HCT116 (cell line): ENCODE measurements at regions not wholly inside any gene's neighbourhood (a gene's known extent, or its start where the extent isn't known, plus 50 kb on each side); places are given as distances from the start of the nearest gene placed in this dataset.

Experiments used
- EZH2 ChIP-seq: fragments of 200-600 bp; sonication (generic); IDR thresholded peaks from 2 replicates; pipeline ENCODE4 v1.6.1; 2017; ENCODE audit warnings: antibody characterized with exemption, mixed run types
- POLR2A ChIP-seq: IDR thresholded peaks from 2 replicates; pipeline ENCODE4 v1.7.0; 2011; ENCODE audit warnings: borderline replicate concordance; ENCODE audit not compliant: insufficient read depth, insufficient read length; ENCODE audit errors: extremely low read depth
- POLR2AphosphoS5 ChIP-seq: IDR thresholded peaks from 2 replicates; pipeline ENCODE4 v1.6.1; 2011; ENCODE audit warnings: mild to moderate bottlenecking, low read depth, low read length, moderate library complexity
- SIN3A ChIP-seq: IDR thresholded peaks from 2 replicates; pipeline ENCODE4 v1.6.1; 2012; ENCODE audit warnings: low read depth
- SRF ChIP-seq: IDR thresholded peaks from 2 replicates; pipeline ENCODE4 v1.6.1; 2012; ENCODE audit warnings: low read depth
- TCF7L2 ChIP-seq: IDR thresholded peaks from 2 replicates; pipeline ENCODE4 v1.7.0; 2011; ENCODE audit warnings: borderline replicate concordance, inconsistent platforms; ENCODE audit not compliant: insufficient read depth, insufficient read length; ENCODE audit errors: extremely low read depth
- YY1 ChIP-seq: IDR thresholded peaks from 2 replicates; pipeline ENCODE4 v1.6.1; 2011; ENCODE audit warnings: low read length, low read depth, moderate library complexity, mild to moderate bottlenecking; ENCODE audit not compliant: insufficient replicate concordance; ENCODE audit errors: extremely low read depth
- ZNF274 ChIP-seq: fragments of 200-500 bp; sonication (Bioruptor generic); IDR thresholded peaks from 2 replicates; pipeline ENCODE4 v1.6.1; 2014; ENCODE audit warnings: mild to moderate bottlenecking, low read depth, low read length, inconsistent platforms
- TF ChIP-seq, protein P1 (sequence below), 3 experiments: fragments of 200-600 bp in 1 of 3; sonication (generic) in 1 of 3; IDR thresholded peaks in 2 of 3; conservative IDR thresholded peaks in 1 of 3; 2 replicates each; pipeline ENCODE4 v1.5.1; 2012 to 2017; ENCODE audit warnings: low read depth in 2 of 3, low read length in 2 of 3, antibody characterized with exemption in 1 of 3, borderline replicate concordance in 1 of 3, control low read depth in 1 of 3, mild to moderate bottlenecking in 1 of 3, mixed read lengths in 1 of 3, mixed run types in 1 of 3, moderate library complexity in 1 of 3; ENCODE audit not compliant: insufficient read depth in 1 of 3
- TF ChIP-seq, protein P2 (sequence below): IDR thresholded peaks from 2 replicates; pipeline ENCODE4 v1.6.1; 2012; ENCODE audit warnings: low read depth

DNA sequence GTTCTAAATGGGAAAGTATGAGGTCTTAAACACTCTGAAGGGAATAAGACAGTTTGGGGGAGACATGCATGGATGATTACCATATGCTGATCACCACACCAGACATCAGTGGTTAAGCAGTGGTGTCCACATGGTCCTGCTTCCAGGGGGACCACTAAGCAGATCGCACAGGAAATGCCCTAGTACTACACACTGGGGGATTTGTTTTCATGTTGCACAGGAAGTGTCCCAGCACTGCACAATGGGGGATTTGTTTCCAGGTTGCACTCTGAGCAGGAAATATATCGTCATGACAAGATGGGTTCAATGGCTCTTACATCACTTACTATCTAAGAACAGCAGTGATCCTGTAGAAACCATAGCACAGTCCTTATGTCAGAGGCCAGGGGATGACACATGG is 245.5 kb downstream of the BCL11B start:
- TF ChIP-seq POLR2A (no peak), ZNF274 (no peak), POLR2AphosphoS5 (peak; percentile 56), SIN3A (no peak), EZH2 (no peak), SRF (peak; percentile 90), YY1 (peak; percentile 87), TCF7L2 (peak; percentile 56)
- TF ChIP-seq, protein P1, sequence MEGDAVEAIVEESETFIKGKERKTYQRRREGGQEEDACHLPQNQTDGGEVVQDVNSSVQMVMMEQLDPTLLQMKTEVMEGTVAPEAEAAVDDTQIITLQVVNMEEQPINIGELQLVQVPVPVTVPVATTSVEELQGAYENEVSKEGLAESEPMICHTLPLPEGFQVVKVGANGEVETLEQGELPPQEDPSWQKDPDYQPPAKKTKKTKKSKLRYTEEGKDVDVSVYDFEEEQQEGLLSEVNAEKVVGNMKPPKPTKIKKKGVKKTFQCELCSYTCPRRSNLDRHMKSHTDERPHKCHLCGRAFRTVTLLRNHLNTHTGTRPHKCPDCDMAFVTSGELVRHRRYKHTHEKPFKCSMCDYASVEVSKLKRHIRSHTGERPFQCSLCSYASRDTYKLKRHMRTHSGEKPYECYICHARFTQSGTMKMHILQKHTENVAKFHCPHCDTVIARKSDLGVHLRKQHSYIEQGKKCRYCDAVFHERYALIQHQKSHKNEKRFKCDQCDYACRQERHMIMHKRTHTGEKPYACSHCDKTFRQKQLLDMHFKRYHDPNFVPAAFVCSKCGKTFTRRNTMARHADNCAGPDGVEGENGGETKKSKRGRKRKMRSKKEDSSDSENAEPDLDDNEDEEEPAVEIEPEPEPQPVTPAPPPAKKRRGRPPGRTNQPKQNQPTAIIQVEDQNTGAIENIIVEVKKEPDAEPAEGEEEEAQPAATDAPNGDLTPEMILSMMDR (IDR thresholded peaks at IDR 0.05 in 2 of 3, conservative IDR thresholded peaks at IDR 0.05 in 1 of 3; ENCODE audit: borderline replicate concordance in 1 of 3, insufficient read depth in 1 of 3, low read depth in 2 of 3, low read length in 2 of 3) = no peak
- TF ChIP-seq, protein P2, sequence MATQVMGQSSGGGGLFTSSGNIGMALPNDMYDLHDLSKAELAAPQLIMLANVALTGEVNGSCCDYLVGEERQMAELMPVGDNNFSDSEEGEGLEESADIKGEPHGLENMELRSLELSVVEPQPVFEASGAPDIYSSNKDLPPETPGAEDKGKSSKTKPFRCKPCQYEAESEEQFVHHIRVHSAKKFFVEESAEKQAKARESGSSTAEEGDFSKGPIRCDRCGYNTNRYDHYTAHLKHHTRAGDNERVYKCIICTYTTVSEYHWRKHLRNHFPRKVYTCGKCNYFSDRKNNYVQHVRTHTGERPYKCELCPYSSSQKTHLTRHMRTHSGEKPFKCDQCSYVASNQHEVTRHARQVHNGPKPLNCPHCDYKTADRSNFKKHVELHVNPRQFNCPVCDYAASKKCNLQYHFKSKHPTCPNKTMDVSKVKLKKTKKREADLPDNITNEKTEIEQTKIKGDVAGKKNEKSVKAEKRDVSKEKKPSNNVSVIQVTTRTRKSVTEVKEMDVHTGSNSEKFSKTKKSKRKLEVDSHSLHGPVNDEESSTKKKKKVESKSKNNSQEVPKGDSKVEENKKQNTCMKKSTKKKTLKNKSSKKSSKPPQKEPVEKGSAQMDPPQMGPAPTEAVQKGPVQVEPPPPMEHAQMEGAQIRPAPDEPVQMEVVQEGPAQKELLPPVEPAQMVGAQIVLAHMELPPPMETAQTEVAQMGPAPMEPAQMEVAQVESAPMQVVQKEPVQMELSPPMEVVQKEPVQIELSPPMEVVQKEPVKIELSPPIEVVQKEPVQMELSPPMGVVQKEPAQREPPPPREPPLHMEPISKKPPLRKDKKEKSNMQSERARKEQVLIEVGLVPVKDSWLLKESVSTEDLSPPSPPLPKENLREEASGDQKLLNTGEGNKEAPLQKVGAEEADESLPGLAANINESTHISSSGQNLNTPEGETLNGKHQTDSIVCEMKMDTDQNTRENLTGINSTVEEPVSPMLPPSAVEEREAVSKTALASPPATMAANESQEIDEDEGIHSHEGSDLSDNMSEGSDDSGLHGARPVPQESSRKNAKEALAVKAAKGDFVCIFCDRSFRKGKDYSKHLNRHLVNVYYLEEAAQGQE = no peak
